A549 (cell line): ENCODE measurements at regions not wholly inside any gene's neighbourhood (a gene's known extent, or its start where the extent isn't known, plus 50 kb on each side); places are given as distances from the start of the nearest gene placed in this dataset.

ENCODE experiments used
- ATAC-seq, 2 experiments: fragments of 200-7000 bp in 1 of 2; fragments of >200 bp in 1 of 2; cut with Nextera tagmentation in 1 of 2; cut with Tn5 transposase in 1 of 2; 3 replicates each; pipeline versions ENCODE4 v1.8.0 to v1.9.1; 2018 to 2020; ENCODE audit warnings: mild to moderate bottlenecking in 1 of 2, moderate library complexity in 1 of 2
- CTCF ChIA-PET: fragments of 300-600 bp; sonication (Branson Sonifier 250); formaldehyde crosslinking; extraction: SDS; loops from one replicate; lab custom pipeline; 2021; ENCODE audit warnings: antibody characterized with exemption, inconsistent platforms; lab: Yijun Ruan, JAX
- POLR2A ChIA-PET: fragments of 350-600 bp; formaldehyde crosslinking; extraction: SDS; loops from one replicate; lab custom pipeline; 2021; ENCODE audit warnings: antibody characterized with exemption, inconsistent platforms; lab: Yijun Ruan, JAX
- DNase-seq, 2 experiments: peaks; one replicate each; pipeline versions ENCODE4 v3.0.0 to v3.0.0-alpha.2; 2011 to 2016; ENCODE audit warnings: low read depth in 1 of 2, low spot score in 1 of 2
- FAIRE-seq: peaks from 2 replicates; lab custom pipeline; 2011; peaks lifted over from hg19 to GRCh38; lab: Jason Lieb, UNC
- H3K27ac ChIP-seq, 2 experiments: fragments of >200 bp; sonication (Bioruptor Twin); formaldehyde crosslinking; 3 replicates each; pipeline ENCODE4 v1.5.1; 2016 to 2017
- H3K4me1 ChIP-seq: fragments of >200 bp; sonication (Bioruptor Twin); formaldehyde crosslinking; 3 replicates; pipeline ENCODE4 v1.6.1; 2016
- H3K4me2 ChIP-seq: fragments of >200 bp; sonication (Bioruptor Twin); formaldehyde crosslinking; 3 replicates; pipeline ENCODE4 v1.6.1; 2016
- H3K4me3 ChIP-seq: fragments of >200 bp; sonication (Bioruptor Twin); formaldehyde crosslinking; 3 replicates; pipeline ENCODE4 v1.5.1; 2016
- H3K9me3 ChIP-seq: fragments of >200 bp; sonication (Bioruptor Twin); formaldehyde crosslinking; 3 replicates; pipeline ENCODE4 v1.6.1; 2016
- BHLHE40 ChIP-seq: IDR thresholded peaks from 2 replicates; pipeline ENCODE4 v1.6.1; 2012; ENCODE audit warnings: low read depth, low read length, inconsistent platforms
- CBX8 ChIP-seq: fragments of 200-600 bp; sonication (generic); IDR thresholded peaks from 2 replicates; pipeline ENCODE4 v1.6.1; 2016
- CEBPB ChIP-seq, 2 experiments: fragments of >200 bp in 1 of 2; sonication (Bioruptor Twin) in 1 of 2; formaldehyde crosslinking in 1 of 2; IDR thresholded peaks; 2 replicates each; pipeline ENCODE4 v1.6.1; 2012 to 2016
- EHF ChIP-seq: fragments of 250-450 bp; sonication (Bioruptor Pico); IDR thresholded peaks from 2 replicates; pipeline ENCODE4 v1.5.0; 2020; ENCODE audit warnings: mild to moderate bottlenecking
- ELK1 ChIP-seq: fragments of 150-350 bp; IDR thresholded peaks from 2 replicates; pipeline ENCODE4 v1.6.1; 2014; ENCODE audit warnings: low read depth, mild to moderate bottlenecking, low read length
- EP300 ChIP-seq, 2 experiments: fragments of >200 bp; sonication (Bioruptor Twin); formaldehyde crosslinking; IDR thresholded peaks; 2 replicates in 1 of 2; 3 replicates in 1 of 2; pipeline ENCODE4 v1.6.1; 2016 to 2017
- FOSB ChIP-seq: fragments of 250-450 bp; sonication (Bioruptor Pico); IDR thresholded peaks from 2 replicates; pipeline ENCODE4 v1.5.0; 2020; ENCODE audit warnings: mild to moderate bottlenecking, moderate library complexity
- FOSL2 ChIP-seq, 2 experiments: fragments of 450-650 bp in 1 of 2; fragments of >200 bp in 1 of 2; sonication (Bioruptor Twin) in 1 of 2; formaldehyde crosslinking; IDR thresholded peaks; 2 replicates each; pipeline versions ENCODE4 v1.5.0 to v1.6.1; 2016 to 2020; ENCODE audit warnings: mild to moderate bottlenecking in 1 of 2, moderate library complexity in 1 of 2
- HMGXB4 ChIP-seq: fragments of 250-450 bp; sonication (Bioruptor Pico); IDR thresholded peaks from 2 replicates; pipeline ENCODE4 v1.5.0; 2021; ENCODE audit warnings: mild to moderate bottlenecking, moderate library complexity, borderline replicate concordance
- KDM1A ChIP-seq: fragments of 200-600 bp; sonication (generic); IDR thresholded peaks from 2 replicates; pipeline ENCODE4 v1.6.1; 2016; ENCODE audit warnings: low read depth, mild to moderate bottlenecking
- NR3C1 ChIP-seq: fragments of >200 bp; sonication (Bioruptor Twin); formaldehyde crosslinking; IDR thresholded peaks from 3 replicates; pipeline ENCODE4 v1.6.1; 2017
- REST ChIP-seq: fragments of 200-600 bp; sonication (generic); IDR thresholded peaks from 2 replicates; pipeline ENCODE4 v1.6.1; 2016; ENCODE audit warnings: antibody characterized with exemption, mild to moderate bottlenecking, moderate library complexity
- RNF2 ChIP-seq: fragments of 200-600 bp; sonication (generic); IDR thresholded peaks from 2 replicates; pipeline ENCODE4 v1.6.1; 2016; ENCODE audit warnings: low read depth, mild to moderate bottlenecking, antibody characterized with exemption, moderate library complexity, borderline replicate concordance
- SMC3 ChIP-seq: fragments of >200 bp; sonication (Bioruptor Twin); formaldehyde crosslinking; IDR thresholded peaks from 3 replicates; pipeline ENCODE4 v1.6.1; 2018; ENCODE audit warnings: inconsistent platforms
- SREBF2 ChIP-seq: fragments of 450-650 bp; IDR thresholded peaks from 2 replicates; pipeline ENCODE4 v1.6.1; 2014; ENCODE audit warnings: mild to moderate bottlenecking, moderate library complexity
- TP53 ChIP-seq: fragments of 250-450 bp; sonication (Bioruptor Pico); IDR thresholded peaks from 2 replicates; pipeline ENCODE4 v1.5.0; 2021; ENCODE audit warnings: mild to moderate bottlenecking, moderate library complexity
- ZSCAN20 ChIP-seq: fragments of 250-450 bp; sonication (Bioruptor Pico); IDR thresholded peaks from 2 replicates; pipeline ENCODE4 v1.8.0; 2022; ENCODE audit warnings: mild to moderate bottlenecking, moderate library complexity
- WGBS: methylation state at CpG from one replicate; pipeline ENCODE4 v1.1.6; 2017; ENCODE audit errors: missing lambda C conversion rate; 5-methylcytosine and 5-hydroxymethylcytosine counted together
- TF ChIP-seq, protein P1 (sequence below): IDR thresholded peaks from 2 replicates; pipeline ENCODE4 v1.6.1; 2012; ENCODE audit warnings: low read depth, borderline replicate concordance
- TF ChIP-seq, protein P2 (sequence below): fragments of >200 bp; sonication (Bioruptor Twin); formaldehyde crosslinking; IDR thresholded peaks from 3 replicates; pipeline ENCODE4 v1.5.1; 2016
- TF ChIP-seq, protein P3 (sequence below): IDR thresholded peaks from 2 replicates; pipeline ENCODE4 v1.6.1; 2012

GRCh38 chr3:107044677-107045076, 332.6 kb upstream of the CCDC54 start:
- Histone ChIP-seq H3K4me1 (no peaks in the 10 kb centered on the region), H3K4me3 (no peak overlapping the region), H3K4me2 (no peak overlapping the region), H3K27ac (no peak overlapping the region), H3K9me3 (no peaks in the 10 kb centered on the region)
- no peak for TF ChIP-seq RNF2
- no peak for TF ChIP-seq EHF (CRISPR knock-in tag)
- TF ChIP-seq ELK1 = no peak
- no peak for TF ChIP-seq REST
- TF ChIP-seq FOSL2 (IDR thresholded peaks at IDR 0.05) = no peak
- no peak for TF ChIP-seq FOSL2 (CRISPR knock-in tag; IDR thresholded peaks at IDR 0.05)
- TF ChIP-seq BHLHE40 = no peak
- TF ChIP-seq, protein P1, sequence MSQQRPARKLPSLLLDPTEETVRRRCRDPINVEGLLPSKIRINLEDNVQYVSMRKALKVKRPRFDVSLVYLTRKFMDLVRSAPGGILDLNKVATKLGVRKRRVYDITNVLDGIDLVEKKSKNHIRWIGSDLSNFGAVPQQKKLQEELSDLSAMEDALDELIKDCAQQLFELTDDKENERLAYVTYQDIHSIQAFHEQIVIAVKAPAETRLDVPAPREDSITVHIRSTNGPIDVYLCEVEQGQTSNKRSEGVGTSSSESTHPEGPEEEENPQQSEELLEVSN = no peak
- TF ChIP-seq, protein P2, sequence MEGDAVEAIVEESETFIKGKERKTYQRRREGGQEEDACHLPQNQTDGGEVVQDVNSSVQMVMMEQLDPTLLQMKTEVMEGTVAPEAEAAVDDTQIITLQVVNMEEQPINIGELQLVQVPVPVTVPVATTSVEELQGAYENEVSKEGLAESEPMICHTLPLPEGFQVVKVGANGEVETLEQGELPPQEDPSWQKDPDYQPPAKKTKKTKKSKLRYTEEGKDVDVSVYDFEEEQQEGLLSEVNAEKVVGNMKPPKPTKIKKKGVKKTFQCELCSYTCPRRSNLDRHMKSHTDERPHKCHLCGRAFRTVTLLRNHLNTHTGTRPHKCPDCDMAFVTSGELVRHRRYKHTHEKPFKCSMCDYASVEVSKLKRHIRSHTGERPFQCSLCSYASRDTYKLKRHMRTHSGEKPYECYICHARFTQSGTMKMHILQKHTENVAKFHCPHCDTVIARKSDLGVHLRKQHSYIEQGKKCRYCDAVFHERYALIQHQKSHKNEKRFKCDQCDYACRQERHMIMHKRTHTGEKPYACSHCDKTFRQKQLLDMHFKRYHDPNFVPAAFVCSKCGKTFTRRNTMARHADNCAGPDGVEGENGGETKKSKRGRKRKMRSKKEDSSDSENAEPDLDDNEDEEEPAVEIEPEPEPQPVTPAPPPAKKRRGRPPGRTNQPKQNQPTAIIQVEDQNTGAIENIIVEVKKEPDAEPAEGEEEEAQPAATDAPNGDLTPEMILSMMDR = no peak
- no peak for TF ChIP-seq SMC3
- no peak for TF ChIP-seq CEBPB (IDR thresholded peaks at IDR 0.05)
- TF ChIP-seq ZSCAN20 (CRISPR knock-in tag) = no peak
- TF ChIP-seq CBX8 = no peak
- TF ChIP-seq HMGXB4 (CRISPR knock-in tag) = no peak
- TF ChIP-seq TP53 (CRISPR knock-in tag) = no peak
- TF ChIP-seq, protein P3, sequence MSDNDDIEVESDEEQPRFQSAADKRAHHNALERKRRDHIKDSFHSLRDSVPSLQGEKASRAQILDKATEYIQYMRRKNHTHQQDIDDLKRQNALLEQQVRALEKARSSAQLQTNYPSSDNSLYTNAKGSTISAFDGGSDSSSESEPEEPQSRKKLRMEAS = no peak
- TF ChIP-seq FOSB (CRISPR knock-in tag) = no peak
- TF ChIP-seq NR3C1 = no peak
- no peak for TF ChIP-seq EP300 (IDR thresholded peaks at IDR 0.05)
- TF ChIP-seq SREBF2 = no peak
- no peak for TF ChIP-seq KDM1A
- CTCF ChIA-PET = interaction anchor here (1.3 kb wide), 1 partner anchor 20 kb away, joined by 4 read pairs; no protein-coding TSS in a partner anchor
- WGBS = 5% methylated on average over 1 of the region's 1 CpG
- POLR2A ChIA-PET = no interaction called here
- DNase-seq = no peak
- no peak for ATAC-seq
- FAIRE-seq = no peak
